ENCODE measurements at regions not wholly inside any gene's neighbourhood (a gene's known extent, or its start where the extent isn't known, plus 50 kb on each side); places are given as distances from the start of the nearest gene placed in this dataset.

DNA sequence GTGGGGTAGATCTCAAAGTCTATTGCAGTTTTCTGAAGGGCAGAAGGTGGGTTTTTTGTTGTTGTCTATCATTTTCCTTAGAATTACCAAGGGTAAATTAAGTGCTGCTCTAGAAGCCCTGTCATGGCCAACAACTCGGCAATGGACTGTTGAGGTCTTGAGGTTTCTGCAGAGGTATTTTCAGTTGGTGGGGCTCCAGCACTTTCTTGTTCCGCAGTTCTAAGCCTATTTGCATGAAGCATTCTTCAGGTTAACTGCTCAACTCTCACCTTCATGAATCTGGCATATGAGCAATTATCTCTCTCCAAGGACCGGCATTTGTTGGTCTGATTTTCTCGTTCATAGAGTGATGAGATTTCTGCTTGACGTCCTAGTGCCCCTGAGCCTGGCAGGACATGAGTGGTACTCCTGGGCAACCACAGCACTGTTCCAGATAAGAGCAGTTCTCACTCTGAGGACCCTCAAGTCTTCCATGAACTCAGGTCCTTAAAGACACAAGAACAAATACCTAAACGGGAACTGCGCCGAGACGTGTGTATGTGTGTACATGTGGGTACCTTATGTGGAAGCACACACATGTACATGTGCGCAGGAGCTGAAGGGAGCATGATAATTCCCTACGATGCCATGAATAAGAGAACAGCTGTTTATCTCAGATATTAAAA is 544.5 kb downstream of the CSNK1G3 start:
- H3K27ac ChIP-seq (ENCODE audit: low read depth in 1 of 2, low read length in 2 of 2) = no peak overlapping the region
- peaks cover 0 to 3% (median 0%) of the 10 kb centered on the region in 4 donors for H3K4me1 ChIP-seq (ENCODE audit: control insufficient read depth in 4 of 4, insufficient read depth in 4 of 4, low read length in 3 of 4)
- DNase-seq (ENCODE audit: low spot score) = no peak
- H3K4me3 ChIP-seq (ENCODE audit: low read depth in 1 of 3, low read length in 3 of 3) = no peak overlapping the region
- TF ChIP-seq JUND (IDR thresholded peaks at IDR 0.05) (no peak), HNF4G (IDR thresholded peaks at IDR 0.05) (no peak), FOXA2 (IDR thresholded peaks at IDR 0.05) (no peak), TAF1 (conservative IDR thresholded peaks at IDR 0.05) (no peak), RXRA (IDR thresholded peaks at IDR 0.05) (no peak)
- no peaks in the 10 kb centered on the region for H3K9me3 ChIP-seq (ENCODE audit: control insufficient read depth in 4 of 4, low read length in 3 of 4)
- H3K27me3 ChIP-seq (ENCODE audit: control insufficient read depth in 4 of 4, insufficient read depth in 4 of 4, low read length in 3 of 4) = no peaks in the 10 kb centered on the region
- 83% methylated on average over 11 of the region's 11 CpGs for WGBS
- H3K9ac ChIP-seq (ENCODE audit: low read depth in 1 of 2, low read length in 2 of 2) = no peak overlapping the region
- H3K36me3 ChIP-seq (ENCODE audit: control insufficient read depth in 4 of 4, insufficient read depth in 3 of 4, low read depth in 1 of 4, low read length in 3 of 4) = no peaks in the 10 kb centered on the region

DNA sequence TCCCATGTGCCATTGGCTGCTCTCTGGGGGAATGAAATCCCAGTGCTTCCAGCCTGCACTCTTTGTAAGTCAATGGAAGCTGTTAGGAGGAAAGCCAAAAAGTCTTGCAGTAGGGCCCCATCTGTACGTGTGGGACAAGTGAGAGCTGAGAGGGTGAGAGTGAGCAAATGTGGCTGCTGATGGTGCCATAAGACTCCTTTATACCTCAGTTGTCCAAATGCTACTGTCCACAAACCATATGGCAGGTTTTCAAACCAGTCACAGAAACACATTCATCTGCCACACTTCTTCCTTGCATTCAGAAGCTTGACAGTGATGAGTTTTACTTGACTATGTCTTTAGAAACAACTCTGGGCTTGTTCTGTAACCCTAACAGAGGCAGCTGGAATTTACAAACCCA is 543.8 kb downstream of the CSNK1G3 start:
- no peak for DNase-seq (ENCODE audit: low spot score)

DNA sequence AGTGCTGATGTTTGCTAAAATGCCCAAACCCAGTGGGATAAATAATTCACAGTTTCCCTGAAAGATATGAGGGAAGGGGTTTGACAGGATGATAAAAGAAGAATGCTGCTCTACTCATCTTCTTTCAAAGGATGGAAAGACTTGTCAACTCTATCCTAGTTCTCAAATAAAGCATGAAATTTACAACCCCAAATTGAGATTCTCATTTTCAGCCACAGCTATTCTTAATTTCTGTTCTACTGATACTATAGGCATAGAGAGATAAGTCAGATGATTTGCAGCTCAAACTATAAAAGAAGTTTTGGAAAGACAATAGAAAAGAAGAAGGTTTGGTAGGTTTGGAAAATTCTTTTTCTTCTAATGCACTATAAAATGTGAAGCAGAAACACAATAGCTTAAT is 542.6 kb downstream of the CSNK1G3 start:
- Histone ChIP-seq H3K36me3 (ENCODE audit: control insufficient read depth in 4 of 4, insufficient read depth in 3 of 4, low read depth in 1 of 4, low read length in 3 of 4) (no peaks in the 10 kb centered on the region), H3K27me3 (ENCODE audit: control insufficient read depth in 4 of 4, insufficient read depth in 4 of 4, low read length in 3 of 4) (no peaks in the 10 kb centered on the region), H3K4me3 (ENCODE audit: low read depth in 1 of 3, low read length in 3 of 3) (no peak overlapping the region), H3K4me1 (ENCODE audit: control insufficient read depth in 4 of 4, insufficient read depth in 4 of 4, low read length in 3 of 4) (peaks cover 0 to 3% (median 0%) of the 10 kb centered on the region in 4 donors), H3K9me3 (ENCODE audit: control insufficient read depth in 4 of 4, low read length in 3 of 4) (no peaks in the 10 kb centered on the region), H3K9ac (ENCODE audit: low read depth in 1 of 2, low read length in 2 of 2) (no peak overlapping the region), H3K27ac (ENCODE audit: low read depth in 1 of 2, low read length in 2 of 2) (no peak overlapping the region)
- no peak for DNase-seq (ENCODE audit: low spot score)
- TF ChIP-seq FOXA2 (IDR thresholded peaks at IDR 0.05) (no peak), TAF1 (conservative IDR thresholded peaks at IDR 0.05) (no peak), SP1 (IDR thresholded peaks at IDR 0.05) (no peak)
- TF ChIP-seq, protein P1, sequence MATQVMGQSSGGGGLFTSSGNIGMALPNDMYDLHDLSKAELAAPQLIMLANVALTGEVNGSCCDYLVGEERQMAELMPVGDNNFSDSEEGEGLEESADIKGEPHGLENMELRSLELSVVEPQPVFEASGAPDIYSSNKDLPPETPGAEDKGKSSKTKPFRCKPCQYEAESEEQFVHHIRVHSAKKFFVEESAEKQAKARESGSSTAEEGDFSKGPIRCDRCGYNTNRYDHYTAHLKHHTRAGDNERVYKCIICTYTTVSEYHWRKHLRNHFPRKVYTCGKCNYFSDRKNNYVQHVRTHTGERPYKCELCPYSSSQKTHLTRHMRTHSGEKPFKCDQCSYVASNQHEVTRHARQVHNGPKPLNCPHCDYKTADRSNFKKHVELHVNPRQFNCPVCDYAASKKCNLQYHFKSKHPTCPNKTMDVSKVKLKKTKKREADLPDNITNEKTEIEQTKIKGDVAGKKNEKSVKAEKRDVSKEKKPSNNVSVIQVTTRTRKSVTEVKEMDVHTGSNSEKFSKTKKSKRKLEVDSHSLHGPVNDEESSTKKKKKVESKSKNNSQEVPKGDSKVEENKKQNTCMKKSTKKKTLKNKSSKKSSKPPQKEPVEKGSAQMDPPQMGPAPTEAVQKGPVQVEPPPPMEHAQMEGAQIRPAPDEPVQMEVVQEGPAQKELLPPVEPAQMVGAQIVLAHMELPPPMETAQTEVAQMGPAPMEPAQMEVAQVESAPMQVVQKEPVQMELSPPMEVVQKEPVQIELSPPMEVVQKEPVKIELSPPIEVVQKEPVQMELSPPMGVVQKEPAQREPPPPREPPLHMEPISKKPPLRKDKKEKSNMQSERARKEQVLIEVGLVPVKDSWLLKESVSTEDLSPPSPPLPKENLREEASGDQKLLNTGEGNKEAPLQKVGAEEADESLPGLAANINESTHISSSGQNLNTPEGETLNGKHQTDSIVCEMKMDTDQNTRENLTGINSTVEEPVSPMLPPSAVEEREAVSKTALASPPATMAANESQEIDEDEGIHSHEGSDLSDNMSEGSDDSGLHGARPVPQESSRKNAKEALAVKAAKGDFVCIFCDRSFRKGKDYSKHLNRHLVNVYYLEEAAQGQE (IDR thresholded peaks at IDR 0.05) = no peak

More for the DNA sequence above, 543.8 kb downstream of the CSNK1G3 start:
- H3K4me3 ChIP-seq (ENCODE audit: low read depth in 1 of 3, low read length in 3 of 3) = no peak overlapping the region
- H3K27me3 ChIP-seq (ENCODE audit: control insufficient read depth in 4 of 4, insufficient read depth in 4 of 4, low read length in 3 of 4) = no peaks in the 10 kb centered on the region
- no peaks in the 10 kb centered on the region for H3K36me3 ChIP-seq (ENCODE audit: control insufficient read depth in 4 of 4, insufficient read depth in 3 of 4, low read depth in 1 of 4, low read length in 3 of 4)
- H3K9me3 ChIP-seq (ENCODE audit: control insufficient read depth in 4 of 4, low read length in 3 of 4) = no peaks in the 10 kb centered on the region
- 72% methylated on average over 1 of the region's 1 CpG for WGBS
- TF ChIP-seq HNF4G (IDR thresholded peaks at IDR 0.05) = no peak
- no peak for TF ChIP-seq FOXA1 (IDR thresholded peaks at IDR 0.05)
- no peak for TF ChIP-seq YY1 (IDR thresholded peaks at IDR 0.05)
- H3K4me1 ChIP-seq (ENCODE audit: control insufficient read depth in 4 of 4, insufficient read depth in 4 of 4, low read length in 3 of 4) = peaks cover 0 to 3% (median 0%) of the 10 kb centered on the region in 4 donors
- no peak overlapping the region for H3K9ac ChIP-seq (ENCODE audit: low read depth in 1 of 2, low read length in 2 of 2)
- H3K27ac ChIP-seq (ENCODE audit: low read depth in 1 of 2, low read length in 2 of 2) = no peak overlapping the region

DNA sequence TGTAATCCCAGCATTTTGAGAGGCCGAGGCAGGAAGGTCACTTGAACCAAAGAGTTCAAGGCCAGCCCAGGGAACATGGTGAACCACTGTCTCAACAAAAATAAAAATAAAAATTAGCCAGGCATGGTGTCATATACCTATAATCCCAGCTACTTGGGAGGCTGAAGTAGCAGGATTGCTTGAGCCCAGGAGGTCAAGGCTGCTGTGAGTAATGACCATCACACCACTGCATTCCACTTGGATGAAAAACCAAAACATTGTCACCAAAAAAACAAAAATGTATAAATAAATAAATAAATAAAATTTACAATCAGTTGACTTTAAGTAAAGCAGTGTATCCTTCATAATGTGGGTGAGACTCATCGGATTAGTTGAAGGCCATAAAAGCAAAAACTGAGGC is 541.4 kb downstream of the CSNK1G3 start:
- H3K9ac ChIP-seq (ENCODE audit: low read depth in 1 of 2, low read length in 2 of 2) = no peak overlapping the region
- H3K27me3 ChIP-seq (ENCODE audit: control insufficient read depth in 4 of 4, insufficient read depth in 4 of 4, low read length in 3 of 4) = no peaks in the 10 kb centered on the region
- H3K4me3 ChIP-seq (ENCODE audit: low read depth in 1 of 3, low read length in 3 of 3) = no peak overlapping the region
- 84% methylated on average over 2 of the region's 2 CpGs for WGBS
- no peak for DNase-seq (ENCODE audit: low spot score)
- no peaks in the 10 kb centered on the region for H3K36me3 ChIP-seq (ENCODE audit: control insufficient read depth in 4 of 4, insufficient read depth in 3 of 4, low read depth in 1 of 4, low read length in 3 of 4)
- H3K4me1 ChIP-seq (ENCODE audit: control insufficient read depth in 4 of 4, insufficient read depth in 4 of 4, low read length in 3 of 4) = peaks cover 0 to 3% (median 0%) of the 10 kb centered on the region in 4 donors
- H3K9me3 ChIP-seq (ENCODE audit: control insufficient read depth in 4 of 4, low read length in 3 of 4) = no peaks in the 10 kb centered on the region
- no peak overlapping the region for H3K27ac ChIP-seq (ENCODE audit: low read depth in 1 of 2, low read length in 2 of 2)
- no peak for TF ChIP-seq NR2F2 (IDR thresholded peaks at IDR 0.05)
- TF ChIP-seq TAF1 (conservative IDR thresholded peaks at IDR 0.05) = no peak
- TF ChIP-seq, protein P2, sequence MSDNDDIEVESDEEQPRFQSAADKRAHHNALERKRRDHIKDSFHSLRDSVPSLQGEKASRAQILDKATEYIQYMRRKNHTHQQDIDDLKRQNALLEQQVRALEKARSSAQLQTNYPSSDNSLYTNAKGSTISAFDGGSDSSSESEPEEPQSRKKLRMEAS (IDR thresholded peaks at IDR 0.05) = no peak
- TF ChIP-seq, protein P1 (IDR thresholded peaks at IDR 0.05) = no peak
- TF ChIP-seq, protein P3, sequence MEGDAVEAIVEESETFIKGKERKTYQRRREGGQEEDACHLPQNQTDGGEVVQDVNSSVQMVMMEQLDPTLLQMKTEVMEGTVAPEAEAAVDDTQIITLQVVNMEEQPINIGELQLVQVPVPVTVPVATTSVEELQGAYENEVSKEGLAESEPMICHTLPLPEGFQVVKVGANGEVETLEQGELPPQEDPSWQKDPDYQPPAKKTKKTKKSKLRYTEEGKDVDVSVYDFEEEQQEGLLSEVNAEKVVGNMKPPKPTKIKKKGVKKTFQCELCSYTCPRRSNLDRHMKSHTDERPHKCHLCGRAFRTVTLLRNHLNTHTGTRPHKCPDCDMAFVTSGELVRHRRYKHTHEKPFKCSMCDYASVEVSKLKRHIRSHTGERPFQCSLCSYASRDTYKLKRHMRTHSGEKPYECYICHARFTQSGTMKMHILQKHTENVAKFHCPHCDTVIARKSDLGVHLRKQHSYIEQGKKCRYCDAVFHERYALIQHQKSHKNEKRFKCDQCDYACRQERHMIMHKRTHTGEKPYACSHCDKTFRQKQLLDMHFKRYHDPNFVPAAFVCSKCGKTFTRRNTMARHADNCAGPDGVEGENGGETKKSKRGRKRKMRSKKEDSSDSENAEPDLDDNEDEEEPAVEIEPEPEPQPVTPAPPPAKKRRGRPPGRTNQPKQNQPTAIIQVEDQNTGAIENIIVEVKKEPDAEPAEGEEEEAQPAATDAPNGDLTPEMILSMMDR (IDR thresholded peaks at IDR 0.05; ENCODE audit: low read depth, low read length, missing input control) = no peak
- TF ChIP-seq YY1 (IDR thresholded peaks at IDR 0.05) = no peak
- no peak for TF ChIP-seq SP1 (IDR thresholded peaks at IDR 0.05)
